Keratinocyte (primary cell): ENCODE measurements at regions not wholly inside any gene's neighbourhood (a gene's known extent, or its start where the extent isn't known, plus 50 kb on each side); places are given as distances from the start of the nearest gene placed in this dataset.

Experiments
- DNase-seq: peaks from one replicate; pipeline ENCODE4 v3.0.0-alpha.2; 2011; ENCODE audit warnings: low read depth, missing footprints, low spot score
- FAIRE-seq: peaks from 2 replicates; lab custom pipeline; 2011; peaks lifted over from hg19 to GRCh38; lab: Jason Lieb, UNC
- H2AFZ ChIP-seq: 2 replicates; pipeline ENCODE4 v1.6.0; 2012; ENCODE audit warnings: low read length, control low read depth, inconsistent platforms; ENCODE audit not compliant: control insufficient read depth
- H3K27ac ChIP-seq: 2 replicates; pipeline ENCODE4 v1.5.1; 2011; ENCODE audit warnings: low read length; ENCODE audit not compliant: control insufficient read depth, insufficient read depth
- H3K27me3 ChIP-seq: 3 replicates; pipeline ENCODE4 v1.6.0; 2011; ENCODE audit warnings: low read length; ENCODE audit not compliant: control insufficient read depth, insufficient read depth; ENCODE audit errors: extremely low read depth
- H3K36me3 ChIP-seq, 2 experiments: 2 replicates in 1 of 2; 3 replicates in 1 of 2; pipeline ENCODE4 v1.5.1; 2011; ENCODE audit warnings: low read length in 2 of 2, mild to moderate bottlenecking in 1 of 2; ENCODE audit not compliant: control insufficient read depth in 2 of 2, insufficient read depth in 2 of 2; ENCODE audit errors: extremely low read depth in 1 of 2
- H3K4me1 ChIP-seq: 3 replicates; pipeline ENCODE4 v1.5.1; 2011; ENCODE audit warnings: low read length; ENCODE audit not compliant: control insufficient read depth, insufficient read depth; ENCODE audit errors: extremely low read depth
- H3K4me2 ChIP-seq: 3 replicates; pipeline ENCODE4 v1.6.0; 2011; ENCODE audit warnings: low read depth, low read length; ENCODE audit not compliant: control insufficient read depth, insufficient read depth; ENCODE audit errors: extremely low read depth
- H3K4me3 ChIP-seq, 3 experiments: fragments of 200-600 bp in 1 of 3; sonication (generic) in 1 of 3; 2 replicates in 2 of 3; 3 replicates in 1 of 3; pipeline ENCODE4 v1.5.1; 2011 to 2016; ENCODE audit warnings: low read length in 3 of 3, mild to moderate bottlenecking in 3 of 3, control low read depth in 2 of 3, inconsistent platforms in 1 of 3, low read depth in 1 of 3, mixed read lengths in 1 of 3, mixed run types in 1 of 3, moderate library complexity in 1 of 3; ENCODE audit not compliant: control insufficient read depth in 2 of 3, insufficient read depth in 2 of 3; ENCODE audit errors: extremely low read depth in 1 of 3
- H3K79me2 ChIP-seq: 2 replicates; pipeline ENCODE4 v1.6.0; 2012; ENCODE audit warnings: low read length; ENCODE audit not compliant: control insufficient read depth, insufficient read depth
- H3K9ac ChIP-seq: 3 replicates; pipeline ENCODE4 v1.6.0; 2011; ENCODE audit warnings: low read length; ENCODE audit not compliant: control insufficient read depth, insufficient read depth; ENCODE audit errors: extremely low read depth
- H3K9me1 ChIP-seq: 3 replicates; pipeline ENCODE4 v1.6.0; 2011; ENCODE audit warnings: low read length; ENCODE audit not compliant: control insufficient read depth, insufficient read depth; ENCODE audit errors: extremely low read depth
- H3K9me3 ChIP-seq: 2 replicates; pipeline ENCODE4 v1.5.1; 2012; ENCODE audit warnings: low read depth, low read length; ENCODE audit not compliant: control insufficient read depth
- H4K20me1 ChIP-seq: 3 replicates; pipeline ENCODE4 v1.6.0; 2011; ENCODE audit warnings: low read length; ENCODE audit not compliant: control insufficient read depth, insufficient read depth; ENCODE audit errors: extremely low read depth
- EZH2 ChIP-seq: IDR thresholded peaks from one replicate; pipeline ENCODE4 v1.6.1; 2012; ENCODE audit warnings: inconsistent platforms, mild to moderate bottlenecking, low read length, moderate library complexity
- dilution Hi-C: fragments of 300-500 bp; cut with MboI; formaldehyde crosslinking; loops from one replicate; pipeline ENCODE4 v1.7.0; 2020; ENCODE audit warnings: low sequenced_read_pairs; ENCODE audit not compliant: extremely low pct_ligation_motif_present
- TF ChIP-seq, protein P1 (sequence below), 3 experiments: IDR thresholded peaks in 1 of 3; conservative IDR thresholded peaks in 1 of 3; optimal IDR thresholded peaks in 1 of 3; 2 replicates in 2 of 3; 3 replicates in 1 of 3; pipeline versions ENCODE3 to v1.5.1; 2011; ENCODE audit warnings: low read length in 3 of 3, mild to moderate bottlenecking in 3 of 3, moderate library complexity in 2 of 3, control low read depth in 1 of 3, inconsistent platforms in 1 of 3; ENCODE audit not compliant: insufficient read depth in 2 of 3; ENCODE audit errors: extremely low read depth in 1 of 3

DNA sequence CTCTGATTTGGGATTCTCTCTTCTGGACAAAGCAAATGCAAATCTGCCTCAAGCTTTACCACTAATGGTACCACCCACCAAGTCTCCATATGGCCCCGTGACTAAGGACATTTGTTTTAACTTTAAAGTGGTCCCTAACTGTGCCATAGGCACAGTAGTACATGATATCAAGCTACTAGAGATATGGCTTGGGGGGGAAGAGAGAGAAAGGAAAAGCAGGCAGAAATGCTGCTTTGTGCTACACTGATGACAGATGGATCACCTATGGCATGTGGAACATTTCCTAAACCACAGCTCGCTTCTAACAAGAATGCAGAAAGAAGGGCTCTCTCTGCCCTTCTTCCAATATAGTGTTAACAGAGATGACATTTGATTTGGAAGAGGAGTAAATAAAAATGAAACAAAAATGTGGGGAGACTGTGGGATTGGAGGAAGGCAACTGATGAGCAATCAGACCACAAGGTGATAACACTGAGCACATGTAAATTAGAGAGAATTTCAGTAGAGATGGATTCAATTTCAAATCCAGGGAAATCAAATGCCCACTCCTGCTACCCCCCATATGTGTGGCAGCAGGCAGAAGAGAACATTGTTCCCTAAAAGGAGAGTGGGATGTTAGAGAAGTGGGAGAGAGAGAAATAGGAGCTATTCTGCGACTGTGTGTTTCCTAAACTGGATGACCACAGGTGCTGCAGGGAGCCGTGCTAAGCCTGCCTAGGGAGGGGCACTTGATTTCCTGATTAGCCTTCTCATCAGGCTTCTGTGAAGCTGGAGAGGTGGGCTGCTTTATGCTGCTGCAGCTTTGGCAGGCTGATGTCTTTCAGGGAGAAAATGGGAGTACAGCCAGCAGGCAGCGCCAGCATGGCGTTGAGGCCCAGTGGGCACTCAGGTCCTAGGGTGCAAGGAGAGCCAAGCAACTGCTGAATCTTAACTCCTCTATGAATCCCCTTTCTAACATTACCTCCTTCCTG is 75.3 kb downstream of the ZNF648 start:
- Histone ChIP-seq H3K9me3 (no peaks in the 10 kb centered on the region), H3K27ac (no peak overlapping the region), H4K20me1 (no peaks in the 10 kb centered on the region), H3K4me2 (no peak overlapping the region), H3K27me3 (no peaks in the 10 kb centered on the region), H3K79me2 (no peaks in the 10 kb centered on the region), H3K4me1 (no peaks in the 10 kb centered on the region), H3K9ac (no peak overlapping the region), H3K4me3 (no peak overlapping the region), H3K9me1 (no peaks in the 10 kb centered on the region), H3K36me3 (no peaks in the 10 kb centered on the region), H2AFZ (no peak overlapping the region)
- FAIRE-seq (no peak), DNase-seq (no peak)
- dilution Hi-C loops = no loop called here
- TF ChIP-seq, protein P1, sequence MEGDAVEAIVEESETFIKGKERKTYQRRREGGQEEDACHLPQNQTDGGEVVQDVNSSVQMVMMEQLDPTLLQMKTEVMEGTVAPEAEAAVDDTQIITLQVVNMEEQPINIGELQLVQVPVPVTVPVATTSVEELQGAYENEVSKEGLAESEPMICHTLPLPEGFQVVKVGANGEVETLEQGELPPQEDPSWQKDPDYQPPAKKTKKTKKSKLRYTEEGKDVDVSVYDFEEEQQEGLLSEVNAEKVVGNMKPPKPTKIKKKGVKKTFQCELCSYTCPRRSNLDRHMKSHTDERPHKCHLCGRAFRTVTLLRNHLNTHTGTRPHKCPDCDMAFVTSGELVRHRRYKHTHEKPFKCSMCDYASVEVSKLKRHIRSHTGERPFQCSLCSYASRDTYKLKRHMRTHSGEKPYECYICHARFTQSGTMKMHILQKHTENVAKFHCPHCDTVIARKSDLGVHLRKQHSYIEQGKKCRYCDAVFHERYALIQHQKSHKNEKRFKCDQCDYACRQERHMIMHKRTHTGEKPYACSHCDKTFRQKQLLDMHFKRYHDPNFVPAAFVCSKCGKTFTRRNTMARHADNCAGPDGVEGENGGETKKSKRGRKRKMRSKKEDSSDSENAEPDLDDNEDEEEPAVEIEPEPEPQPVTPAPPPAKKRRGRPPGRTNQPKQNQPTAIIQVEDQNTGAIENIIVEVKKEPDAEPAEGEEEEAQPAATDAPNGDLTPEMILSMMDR (optimal IDR thresholded peaks at IDR 0.05 in 1 of 3, IDR thresholded peaks at IDR 0.05 in 1 of 3, conservative IDR thresholded peaks at IDR 0.05 in 1 of 3; ENCODE audit: extremely low read depth in 1 of 3, insufficient read depth in 2 of 3, low read length in 3 of 3) = no peak
- no peak for TF ChIP-seq EZH2

DNA sequence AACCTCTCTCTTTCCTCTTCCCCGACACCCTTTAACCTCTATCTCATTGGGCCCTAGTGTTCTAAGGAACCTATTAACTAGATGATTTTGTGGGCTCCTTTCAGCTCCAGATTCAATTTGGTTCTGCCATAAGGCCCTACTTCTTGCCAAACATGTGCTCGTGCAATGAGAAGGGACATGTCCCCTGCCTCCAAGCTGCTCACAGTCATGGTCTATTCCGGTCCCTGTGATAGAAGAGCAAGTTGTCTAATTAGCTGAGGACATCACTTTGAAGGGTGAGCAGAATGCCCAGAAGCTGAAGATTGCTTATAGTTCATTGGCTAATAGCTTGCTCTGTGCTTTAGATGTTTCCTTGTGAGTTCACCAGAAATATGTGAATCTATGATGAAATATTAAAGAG is 76.2 kb downstream of the ZNF648 start:
- FAIRE-seq (no peak), DNase-seq (no peak)
- dilution Hi-C loops = no loop called here
- Histone ChIP-seq H3K27ac (no peak overlapping the region), H3K9ac (no peak overlapping the region), H3K9me3 (no peaks in the 10 kb centered on the region), H3K27me3 (no peaks in the 10 kb centered on the region), H3K9me1 (no peaks in the 10 kb centered on the region), H3K79me2 (no peaks in the 10 kb centered on the region), H3K4me2 (no peak overlapping the region), H3K4me1 (no peaks in the 10 kb centered on the region), H3K4me3 (no peak overlapping the region), H3K36me3 (no peaks in the 10 kb centered on the region), H4K20me1 (no peaks in the 10 kb centered on the region), H2AFZ (no peak overlapping the region)
- TF ChIP-seq, protein P1 (optimal IDR thresholded peaks at IDR 0.05 in 1 of 3, IDR thresholded peaks at IDR 0.05 in 1 of 3, conservative IDR thresholded peaks at IDR 0.05 in 1 of 3; ENCODE audit: extremely low read depth in 1 of 3, insufficient read depth in 2 of 3, low read length in 3 of 3) = no peak
- no peak for TF ChIP-seq EZH2
